A549 (cell line): ENCODE measurements at regions not wholly inside any gene's neighbourhood (a gene's known extent, or its start where the extent isn't known, plus 50 kb on each side); places are given as distances from the start of the nearest gene placed in this dataset.

Experiments used
- BHLHE40 ChIP-seq: IDR thresholded peaks from 2 replicates; pipeline ENCODE4 v1.6.1; 2012; ENCODE audit warnings: low read depth, low read length, inconsistent platforms
- CTCF ChIP-seq: fragments of >200 bp; sonication (Bioruptor Twin); formaldehyde crosslinking; IDR thresholded peaks from 3 replicates; pipeline ENCODE4 v1.5.1; 2016
- POLR2A ChIP-seq: IDR thresholded peaks from 2 replicates; pipeline ENCODE4 v1.6.1; 2012; ENCODE audit warnings: mild to moderate bottlenecking, low read length
- USF2 ChIP-seq: fragments of 450-650 bp; IDR thresholded peaks from 2 replicates; pipeline ENCODE4 v1.6.1; 2014; ENCODE audit warnings: antibody characterized with exemption

- TF ChIP-seq POLR2A (no peak), USF2 (no peak), CTCF (0 out of 3 replicates have a peak, but pooled peaks have one; percentile 25), BHLHE40 (no peak)
Observed at GRCh38 chr4:104015680-104016079, 295.9 kb upstream of the TACR3 start.
